HG03045 (cell line): ENCODE measurements at regions not wholly inside any gene's neighbourhood (a gene's known extent, or its start where the extent isn't known, plus 50 kb on each side); places are given as distances from the start of the nearest gene placed in this dataset.

Source experiments
- ATAC-seq: cut with Tn5 transposase; IDR thresholded peaks from one replicate; pipeline ENCODE4 v1.9.1; 2021; ENCODE audit warnings: mild to moderate bottlenecking, moderate library complexity; ENCODE audit not compliant: unreplicated experiment

DNA sequence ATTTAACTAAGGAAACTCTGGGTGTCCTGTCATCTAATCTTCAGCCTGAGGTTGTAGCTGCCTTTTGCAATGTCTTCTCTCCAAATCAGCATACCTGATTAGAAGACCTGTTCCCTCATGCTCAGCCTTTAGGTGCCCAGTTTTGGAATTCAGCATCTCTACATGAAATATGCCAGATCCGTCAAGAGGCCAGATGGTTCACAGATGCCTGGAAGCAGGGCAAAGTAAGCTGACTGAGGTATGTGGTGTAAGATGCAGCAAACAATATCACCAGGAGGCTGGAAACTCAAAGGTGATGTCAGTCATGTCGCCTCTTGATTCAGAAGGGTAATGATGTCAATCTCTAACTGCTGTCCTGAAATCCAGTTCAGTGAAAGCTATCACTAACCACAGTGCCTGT lies 324.4 kb downstream of the PRELID2 start:
- ATAC-seq, result no peak

DNA sequence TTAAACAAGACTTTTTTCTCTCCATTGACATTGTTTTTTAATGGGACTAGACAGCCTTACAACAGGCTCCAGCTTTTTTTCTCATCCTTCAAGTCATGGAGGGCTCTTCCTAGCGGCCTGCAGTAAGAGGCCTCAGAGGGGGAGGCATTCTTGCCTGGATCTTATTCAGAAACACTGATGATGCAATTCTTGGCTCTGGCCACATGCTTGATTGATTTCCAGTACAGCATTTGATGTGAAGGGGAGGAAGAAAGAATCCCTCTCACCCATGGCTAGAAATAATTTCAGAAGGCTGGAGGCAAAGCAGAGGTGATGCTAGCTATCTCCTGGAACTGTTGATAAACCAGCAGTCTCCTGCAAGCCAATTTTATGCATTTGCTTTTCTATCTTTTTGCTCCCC lies 324.8 kb downstream of the PRELID2 start:
- ATAC-seq, result no peak

DNA sequence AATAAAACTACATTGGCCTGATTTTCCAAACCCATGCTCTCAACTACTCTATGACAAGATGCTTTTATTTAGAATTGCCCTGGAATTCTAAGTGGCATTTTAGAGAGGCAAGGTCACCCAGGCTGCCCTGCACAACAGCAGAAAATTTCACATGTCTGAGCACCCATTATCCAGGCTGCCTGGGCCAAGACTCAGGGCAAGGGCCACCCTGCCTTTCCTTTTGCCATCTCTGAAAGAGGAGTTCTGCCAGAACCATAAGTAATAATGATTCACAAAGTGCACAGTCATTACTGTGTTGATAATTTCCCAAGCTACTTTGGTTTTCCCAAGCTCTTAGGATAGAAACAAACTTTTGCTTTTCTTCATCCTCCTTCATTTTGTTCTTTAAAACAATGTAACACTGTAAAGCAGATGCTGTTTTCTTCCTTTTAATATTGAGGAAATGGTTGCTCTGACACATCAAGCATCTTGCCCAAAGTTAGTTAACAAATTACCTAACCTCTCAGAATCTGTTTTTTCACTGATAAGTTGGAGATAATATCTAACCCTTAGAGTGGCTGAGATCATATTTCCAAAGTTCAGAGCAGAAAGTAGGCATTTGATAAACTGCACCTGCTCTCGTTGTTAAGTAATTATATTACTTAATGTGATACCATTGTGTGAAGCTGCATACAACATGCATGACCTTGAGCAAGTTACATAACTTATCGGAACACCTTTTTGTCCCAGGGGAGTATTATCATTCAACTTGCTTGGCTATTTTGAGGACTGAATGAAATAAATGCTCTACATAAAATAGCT lies 325.6 kb downstream of the PRELID2 start:
- no peak for ATAC-seq

DNA sequence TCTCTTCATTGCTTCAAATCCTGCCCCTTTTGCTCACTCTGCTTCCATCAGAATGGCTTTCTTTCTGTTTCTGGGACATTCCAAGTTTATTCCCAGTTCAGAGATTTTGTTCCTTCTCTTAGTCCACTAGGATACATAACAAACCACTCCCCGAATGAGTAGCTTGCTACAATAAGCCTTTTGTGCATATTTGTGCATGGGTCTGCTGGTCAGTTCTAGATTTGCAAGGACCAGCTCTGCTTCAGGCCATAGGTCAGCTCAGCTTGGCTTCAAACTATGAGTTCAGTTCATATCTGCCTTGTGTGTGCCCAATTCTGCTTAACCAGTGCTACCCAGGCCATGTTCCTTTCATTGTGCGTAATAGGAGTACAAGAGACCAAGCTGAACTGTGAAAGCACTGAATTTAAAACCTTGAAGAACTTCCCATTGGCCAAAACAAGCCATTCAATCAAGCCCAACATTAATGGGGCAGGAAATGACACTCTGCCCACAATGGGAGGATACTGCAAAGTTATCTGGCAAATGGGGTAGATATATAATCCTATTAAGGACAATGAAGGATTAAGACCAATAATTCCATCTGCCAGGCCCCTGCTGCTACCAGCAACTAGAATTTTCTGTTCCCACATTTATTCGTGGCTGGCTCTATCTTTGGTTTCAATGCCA lies 328.8 kb downstream of the PRELID2 start:
- ATAC-seq, result no peak

GRCh38 chr5:145502906-145503305 lies 332.2 kb downstream of the PRELID2 start:
- ATAC-seq, result no peak

DNA sequence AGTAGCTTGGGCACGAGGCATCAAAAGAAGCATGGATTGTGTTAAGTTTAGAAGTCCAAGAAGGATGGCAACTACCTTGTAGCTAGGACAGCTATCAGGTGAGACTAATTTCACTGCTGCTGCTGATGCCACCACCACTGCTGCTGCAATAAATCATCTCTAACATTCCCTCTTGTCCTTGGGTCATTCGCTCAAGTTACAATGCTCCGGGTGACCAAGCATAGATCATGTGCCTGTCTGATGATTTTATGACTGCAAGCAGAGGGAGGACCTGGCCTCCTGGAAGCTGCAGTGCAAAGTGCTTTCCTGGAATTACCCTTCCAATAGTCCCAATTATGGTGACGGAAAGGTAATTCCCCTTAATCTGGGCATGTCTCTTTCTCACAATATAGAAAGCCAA lies 334.4 kb downstream of the PRELID2 start:
- no peak for ATAC-seq

GRCh38 chr5:145499483-145499882 lies 335.7 kb downstream of the PRELID2 start:
- no peak for ATAC-seq

DNA sequence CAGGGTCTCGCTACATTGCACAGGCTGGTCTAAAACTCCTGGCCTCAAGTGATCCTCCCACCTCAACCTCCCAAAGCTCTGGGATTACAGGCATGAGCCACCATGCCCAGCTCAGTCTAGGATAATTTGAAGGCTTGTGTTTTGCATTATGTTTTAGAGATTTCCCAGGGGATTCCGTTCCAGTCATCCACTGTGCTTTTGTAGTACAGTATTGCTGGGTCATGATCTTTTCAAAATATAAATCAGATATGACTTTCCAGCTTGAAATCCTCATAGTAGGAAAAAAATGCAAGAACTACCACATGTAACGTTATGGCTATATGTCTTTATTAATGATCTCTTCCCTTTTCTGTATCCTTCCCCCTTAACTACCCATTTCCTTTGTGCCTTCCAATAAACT lies 338.1 kb downstream of the PRELID2 start:
- no peak for ATAC-seq

DNA sequence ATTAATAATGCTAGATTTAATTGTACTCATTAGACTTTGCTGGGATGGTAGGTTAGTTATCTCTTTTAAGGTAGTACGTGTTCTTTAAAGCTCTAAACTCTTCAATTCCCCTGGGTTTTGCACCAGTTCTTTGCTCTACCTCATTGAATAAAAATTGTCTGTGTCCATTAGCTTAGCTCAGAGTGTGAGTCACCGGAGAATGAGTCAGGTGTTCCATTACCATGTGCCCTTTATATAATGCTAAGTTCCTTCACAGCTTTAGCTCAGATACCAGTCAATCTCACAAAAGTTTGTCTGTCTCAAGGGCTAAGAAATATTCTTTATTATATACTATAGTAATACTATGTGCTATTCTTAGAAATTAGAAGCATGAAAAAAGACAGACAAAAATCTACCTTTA lies 339.4 kb downstream of the PRELID2 start:
- ATAC-seq, result no peak

DNA sequence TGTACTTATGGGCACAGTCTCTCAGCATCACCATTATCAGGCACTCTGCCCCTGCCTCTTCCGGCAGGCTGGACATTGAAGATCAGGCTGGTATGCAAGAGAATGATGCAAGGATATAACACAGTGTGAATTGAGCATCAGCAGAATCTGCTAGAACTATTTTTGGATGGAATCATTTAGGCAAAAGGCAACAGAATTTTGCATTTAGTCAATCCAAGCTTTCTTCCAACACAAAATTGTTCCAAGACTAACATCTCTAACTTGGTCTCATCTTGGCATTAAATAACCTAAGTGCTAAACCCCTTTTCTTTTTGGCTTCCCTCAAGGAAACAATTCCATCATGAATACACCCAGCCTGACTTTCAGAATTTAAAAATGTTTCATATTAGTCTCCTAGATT lies 339.9 kb downstream of the PRELID2 start:
- no peak for ATAC-seq

GRCh38 chr5:145493435-145493834 lies 341.7 kb downstream of the PRELID2 start:
- no peak for ATAC-seq

GRCh38 chr5:145489516-145489915 lies 345.6 kb downstream of the PRELID2 start:
- no peak for ATAC-seq

DNA sequence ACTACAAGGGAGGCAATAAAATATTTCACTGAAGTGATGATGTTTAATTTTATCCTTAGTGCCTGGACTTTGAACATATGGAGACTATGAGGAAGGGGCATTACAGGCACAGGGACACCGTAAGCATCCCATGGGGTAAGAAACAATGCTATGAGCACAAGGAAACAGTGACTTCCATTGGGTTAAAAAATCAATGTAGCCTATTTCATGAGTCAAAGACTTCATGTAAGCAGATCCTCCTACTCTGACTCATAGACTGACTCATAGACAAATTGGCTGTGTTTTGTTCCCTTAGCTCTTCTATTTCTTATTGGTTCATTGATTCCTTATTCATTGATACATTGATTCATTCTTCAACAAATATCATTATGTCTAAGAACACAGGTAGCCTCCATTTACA lies 351.0 kb downstream of the PRELID2 start:
- no peak for ATAC-seq

DNA sequence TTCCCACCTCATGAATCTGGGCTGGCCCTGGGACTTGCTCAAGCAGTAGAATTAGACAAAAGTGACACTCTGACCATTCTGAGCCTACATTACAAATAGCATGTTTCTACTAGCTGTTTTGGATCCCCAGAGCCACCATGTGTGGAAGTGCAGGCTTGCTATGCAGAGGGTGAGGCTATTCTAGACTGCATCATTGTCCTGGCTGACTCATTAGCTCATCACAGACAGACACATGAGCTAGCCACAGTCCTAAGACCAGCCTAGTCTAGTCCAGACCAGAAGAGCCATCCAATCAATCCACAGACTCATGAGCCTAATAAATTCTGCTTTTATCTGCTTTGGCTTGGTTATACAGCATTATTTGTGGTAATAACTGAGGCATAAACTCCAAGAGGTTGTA lies 351.9 kb downstream of the PRELID2 start:
- ATAC-seq, result no peak

DNA sequence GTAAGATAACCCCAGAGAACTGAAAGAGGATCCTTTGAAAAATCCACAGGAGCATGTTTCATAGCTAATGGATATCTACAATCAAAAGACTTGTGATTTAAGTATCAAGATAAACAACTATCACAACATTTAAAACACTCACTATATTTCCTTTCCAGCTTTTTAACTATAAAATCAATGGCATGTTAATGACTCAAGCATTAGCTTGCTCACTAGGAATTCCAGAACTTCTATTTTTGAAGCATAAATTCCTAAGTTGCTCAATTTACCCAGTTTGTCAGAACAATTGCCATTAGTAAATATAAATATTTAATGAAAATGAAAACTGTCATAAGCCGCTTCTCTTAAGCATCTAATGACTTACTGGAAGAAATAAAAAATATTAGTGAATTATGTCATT lies 355.3 kb downstream of the PRELID2 start:
- ATAC-seq, result no peak

GRCh38 chr5:145479271-145479670 lies 355.9 kb downstream of the PRELID2 start:
- ATAC-seq, result no peak

DNA sequence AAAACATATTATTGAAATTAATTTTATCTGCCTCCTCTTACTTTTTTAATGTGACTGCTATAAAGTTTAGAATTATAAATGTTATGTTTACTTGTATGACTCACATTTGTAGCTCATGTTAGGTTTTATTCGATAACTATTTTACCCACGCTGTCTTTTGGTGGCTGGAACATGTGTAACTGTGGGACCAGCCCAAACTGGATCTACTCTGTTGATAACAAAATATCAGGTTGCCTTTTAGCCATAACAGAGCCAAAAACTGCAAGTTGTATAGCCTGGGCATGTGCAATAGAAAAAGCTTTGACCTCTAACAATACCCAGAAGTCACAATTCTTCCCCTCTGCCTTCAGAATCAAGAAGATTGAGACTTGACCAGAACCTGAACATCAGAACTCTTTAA lies 356.5 kb downstream of the PRELID2 start:
- no peak for ATAC-seq

GRCh38 chr5:145473042-145473642 lies 362.0 kb downstream of the PRELID2 start:
- ATAC-seq, result no peak

- ATAC-seq, result no peak
These were observed 363.1 kb downstream of the PRELID2 start for GRCh38 chr5:145471831-145472612.

- no peak for ATAC-seq
These were observed 364.1 kb downstream of the PRELID2 start for GRCh38 chr5:145471026-145471425.

- ATAC-seq, result no peak
These were observed 364.7 kb downstream of the PRELID2 start for GRCh38 chr5:145470396-145470979.
